Stimulated activated CD4-positive, alpha-beta T cell treated with anti-CD3 and anti-CD28 coated beads, Interleukin-1b, Interleukin-23, amount 100 ng/mL, for 48 hours (primary cell): ENCODE measurements at regions not wholly inside any gene's neighbourhood (a gene's known extent, or its start where the extent isn't known, plus 50 kb on each side); places are given as distances from the start of the nearest gene placed in this dataset.
"Not testable (repeated sequence)": the region's sequence is repeated elsewhere in the genome, so short reads cannot be mapped to it uniquely, and the experiment has no call there.

Experiments used
- DNase-seq: peaks from one replicate; pipeline ENCODE4 v3.0.0-alpha.2; 2020

DNA sequence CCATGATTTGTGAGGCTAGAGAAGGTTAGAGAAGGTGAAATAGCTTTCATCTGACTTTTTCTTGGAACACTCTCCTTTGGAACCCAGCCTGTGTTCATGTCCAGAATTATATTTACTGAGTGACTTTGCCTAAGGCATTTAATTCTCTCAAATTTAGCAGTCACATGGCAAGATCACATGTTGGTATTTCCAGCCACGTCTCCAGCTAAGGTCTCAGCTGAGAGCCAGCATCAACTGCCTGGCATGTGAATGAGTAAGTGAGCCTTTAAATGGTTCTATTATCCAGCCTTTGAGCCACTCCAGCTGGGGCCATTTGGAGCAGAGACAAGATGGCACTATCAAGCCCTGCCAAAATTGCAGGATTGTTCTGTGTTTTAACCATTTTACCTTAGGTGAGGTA is 130.2 kb upstream of the SGO1 start:
- DNase-seq, result no peak

DNA sequence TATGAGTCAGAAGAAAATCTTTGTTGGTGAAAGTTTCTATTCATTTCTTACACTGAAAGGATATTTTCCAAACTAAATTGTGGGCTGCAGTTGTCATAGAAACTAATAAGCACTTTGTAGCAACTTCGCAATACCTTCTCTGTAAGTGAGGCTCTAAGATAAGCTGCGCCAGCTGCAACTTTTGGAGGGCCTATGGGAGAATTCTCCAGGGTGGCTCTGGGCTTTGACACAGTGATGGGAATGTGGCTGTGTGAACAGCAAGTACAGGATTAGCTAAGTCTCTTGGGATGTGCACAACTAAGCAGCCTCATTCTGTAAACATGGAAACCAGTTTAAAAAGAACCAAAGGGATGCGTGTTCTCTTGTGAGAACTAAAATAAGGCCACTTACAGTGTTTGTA is 124.6 kb upstream of the SGO1 start:
- no peak for DNase-seq

DNA sequence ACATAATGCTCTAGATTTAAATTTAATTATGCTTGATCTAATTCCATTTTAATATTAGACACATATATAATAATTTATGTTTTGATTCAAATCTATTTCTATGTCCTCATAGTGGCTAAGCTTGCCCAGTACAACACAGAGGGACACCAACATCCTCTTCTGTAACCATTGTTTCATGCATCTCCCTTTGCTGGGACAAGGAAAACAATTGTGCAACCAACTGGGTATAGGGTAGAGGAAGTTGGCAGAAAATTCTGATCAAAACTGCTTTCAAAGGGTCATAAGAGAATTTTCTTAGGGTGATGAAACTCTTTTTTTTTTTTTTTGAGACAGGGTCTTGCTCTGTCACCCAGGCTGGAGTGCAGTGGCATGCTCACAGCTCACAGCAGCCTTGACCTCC is 121.4 kb upstream of the SGO1 start:
- no peak for DNase-seq

DNA sequence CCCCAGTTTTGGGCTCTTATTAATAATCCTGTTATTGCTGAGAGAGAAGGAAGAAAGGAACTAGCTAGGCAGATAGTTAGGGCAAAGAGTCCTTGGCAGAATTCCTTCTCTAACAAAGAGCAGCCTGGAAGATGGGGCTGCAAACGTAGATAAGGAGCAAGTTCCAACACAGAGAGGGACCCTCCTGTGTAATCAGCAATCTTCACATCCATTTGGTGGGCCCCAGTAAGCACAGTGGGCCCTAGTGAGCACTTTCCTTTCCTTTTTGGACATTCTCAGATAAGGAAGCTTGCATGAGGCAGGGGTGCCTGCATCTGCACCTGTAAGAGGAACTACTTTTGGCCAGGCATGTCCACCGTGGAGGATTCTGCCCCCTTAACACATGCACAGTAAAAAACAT is 119.6 kb upstream of the SGO1 start:
- no peak for DNase-seq

DNA sequence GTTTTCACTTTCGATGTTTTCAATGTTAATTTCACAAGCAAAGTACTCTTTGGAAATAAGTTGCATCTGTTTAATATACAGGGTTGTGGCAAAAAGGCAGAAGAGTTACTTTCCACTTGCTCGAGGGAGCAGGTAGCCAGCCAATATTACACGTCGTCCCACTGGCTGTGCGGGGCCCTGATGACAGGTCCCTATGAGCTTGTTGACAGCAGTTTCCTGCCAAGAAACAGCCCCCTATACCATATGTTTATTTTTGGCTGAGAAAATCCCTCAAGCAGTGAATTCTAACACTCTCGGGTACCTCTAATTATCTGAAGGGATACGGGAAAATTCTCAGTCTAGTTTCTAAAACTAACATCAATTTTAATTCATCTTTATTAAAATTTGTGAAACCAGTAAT is 116.8 kb upstream of the SGO1 start:
- no peak for DNase-seq

DNA sequence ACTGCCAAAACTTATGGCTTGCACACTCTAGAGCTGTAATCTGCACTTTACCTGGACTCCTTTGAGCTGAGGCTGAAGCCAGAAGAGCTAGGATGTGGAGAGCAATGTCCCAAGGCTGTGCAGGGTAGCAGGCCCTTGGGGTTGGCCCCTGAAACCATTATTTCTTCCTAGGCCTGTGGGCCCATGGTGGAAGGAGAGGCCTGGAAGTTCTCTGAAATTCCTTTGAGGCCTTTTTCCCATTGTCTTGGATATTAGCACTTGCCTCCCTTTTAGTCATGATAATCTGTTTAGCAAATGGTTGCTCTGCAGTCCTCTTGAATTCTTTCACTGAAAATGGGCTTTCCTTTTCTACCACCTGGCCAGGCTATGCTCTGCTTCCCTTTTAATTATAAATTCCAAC is 102.0 kb upstream of the SGO1 start:
- no peak for DNase-seq

DNA sequence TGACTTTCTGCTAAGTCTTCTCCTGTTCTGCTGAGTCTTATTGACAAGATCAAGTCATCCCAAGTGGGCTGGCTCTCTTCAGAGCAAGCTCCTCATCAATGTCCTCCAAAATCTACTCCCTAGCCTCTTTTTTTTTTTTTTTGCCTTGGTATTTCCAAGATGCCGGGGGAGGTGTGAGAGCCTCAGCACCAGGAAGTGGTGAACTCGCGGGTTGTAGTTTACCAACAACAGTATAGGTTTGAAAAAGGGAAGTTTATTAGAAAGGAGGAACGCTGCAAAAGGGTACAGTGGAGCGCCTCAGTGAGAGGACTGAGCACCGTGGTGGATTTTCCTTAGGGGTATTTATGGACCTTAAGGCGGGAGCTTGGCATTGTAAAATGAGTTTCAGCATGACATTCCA is 94.3 kb upstream of the SGO1 start:
- no peak for DNase-seq

DNA sequence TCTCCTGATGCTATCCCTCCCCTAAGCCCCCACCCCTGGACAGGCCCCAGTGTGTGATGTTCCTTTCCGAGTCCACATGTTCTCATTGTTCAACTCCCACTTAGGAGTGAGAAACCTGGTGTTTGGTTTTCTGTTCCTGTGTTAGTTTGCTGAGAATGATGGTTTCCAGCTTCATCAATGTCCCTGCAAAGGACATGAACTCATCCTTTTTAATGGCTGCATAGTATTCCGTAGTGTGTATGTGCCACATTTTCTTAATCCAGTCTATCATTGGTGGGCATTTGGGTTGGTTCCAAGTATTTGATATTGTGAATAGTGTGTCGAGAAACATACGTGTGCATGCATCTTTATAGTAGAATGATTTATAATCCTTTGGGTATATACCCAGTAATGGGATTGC is 80.0 kb upstream of the SGO1 start:
- not testable (repeated sequence) for DNase-seq

DNA sequence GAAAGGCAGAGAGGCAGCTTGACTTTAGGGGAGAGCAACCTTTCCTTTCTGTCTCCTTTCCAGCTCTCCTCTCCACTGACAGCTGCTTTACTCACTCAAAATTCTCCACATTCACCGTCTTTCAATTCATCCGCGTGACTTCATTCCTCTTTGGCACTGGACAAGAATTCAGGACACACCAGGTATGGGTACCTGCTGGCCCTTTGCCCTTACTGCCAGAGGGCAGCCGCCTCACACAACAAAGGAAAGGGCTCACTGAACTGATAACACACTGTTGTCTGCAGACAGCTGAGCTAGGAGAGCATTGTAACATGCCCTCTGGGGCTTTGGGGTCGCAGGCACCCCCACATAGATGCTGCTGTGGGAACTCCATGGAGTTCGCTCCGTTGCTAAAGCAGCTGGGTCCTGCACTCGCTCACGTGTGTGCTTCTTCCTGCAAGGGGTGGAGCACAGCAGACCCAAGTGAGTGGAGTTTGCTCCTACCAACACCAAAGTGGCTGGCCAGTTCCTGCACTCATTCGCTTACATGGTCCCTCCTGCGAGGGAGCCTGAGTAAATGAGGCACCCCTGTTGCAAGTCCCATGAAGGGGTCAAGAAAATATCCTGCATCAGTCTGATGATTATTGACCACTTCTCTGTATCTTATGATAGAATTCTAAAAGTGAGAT is 79.0 kb upstream of the SGO1 start:
- DNase-seq, result no peak

DNA sequence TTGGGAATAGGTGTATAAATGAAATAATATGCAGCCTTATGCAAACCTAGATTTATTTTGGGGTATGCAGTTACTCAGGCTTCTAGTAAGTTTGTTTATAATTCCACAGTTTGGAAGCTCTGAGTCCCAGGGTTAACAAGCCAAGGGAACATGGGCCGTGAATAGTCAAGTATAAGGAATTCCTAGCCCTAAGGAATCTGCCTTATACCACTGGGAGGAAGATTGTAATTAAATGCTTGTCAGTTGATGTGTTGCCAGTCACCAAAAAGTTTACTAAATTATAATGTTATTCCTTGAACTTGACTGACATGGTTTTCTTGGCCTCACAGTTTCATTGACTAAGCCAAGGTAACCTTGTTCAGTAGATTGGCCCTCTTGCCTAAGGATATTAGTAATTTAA is 72.4 kb upstream of the SGO1 start:
- no peak for DNase-seq

DNA sequence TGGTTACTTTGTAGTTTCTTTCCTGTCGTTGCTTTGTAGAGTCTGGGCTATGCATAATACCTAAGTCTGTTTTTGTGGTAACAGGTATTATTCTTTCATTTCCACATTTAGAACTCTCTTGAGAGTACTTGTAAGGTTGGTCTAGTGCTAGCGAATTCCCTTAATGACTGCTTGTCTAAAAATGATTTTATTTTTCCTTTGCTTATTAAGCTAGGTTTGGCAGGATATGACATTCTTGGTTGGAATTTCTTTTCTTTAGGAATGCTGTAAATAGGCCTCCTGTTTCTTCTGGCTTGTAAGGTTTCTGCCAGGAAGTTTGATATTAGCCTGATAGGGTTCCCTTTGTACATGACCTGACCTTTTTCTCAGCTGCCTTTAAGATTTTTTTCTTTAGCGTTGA is 70.1 kb upstream of the SGO1 start:
- no peak for DNase-seq

DNA sequence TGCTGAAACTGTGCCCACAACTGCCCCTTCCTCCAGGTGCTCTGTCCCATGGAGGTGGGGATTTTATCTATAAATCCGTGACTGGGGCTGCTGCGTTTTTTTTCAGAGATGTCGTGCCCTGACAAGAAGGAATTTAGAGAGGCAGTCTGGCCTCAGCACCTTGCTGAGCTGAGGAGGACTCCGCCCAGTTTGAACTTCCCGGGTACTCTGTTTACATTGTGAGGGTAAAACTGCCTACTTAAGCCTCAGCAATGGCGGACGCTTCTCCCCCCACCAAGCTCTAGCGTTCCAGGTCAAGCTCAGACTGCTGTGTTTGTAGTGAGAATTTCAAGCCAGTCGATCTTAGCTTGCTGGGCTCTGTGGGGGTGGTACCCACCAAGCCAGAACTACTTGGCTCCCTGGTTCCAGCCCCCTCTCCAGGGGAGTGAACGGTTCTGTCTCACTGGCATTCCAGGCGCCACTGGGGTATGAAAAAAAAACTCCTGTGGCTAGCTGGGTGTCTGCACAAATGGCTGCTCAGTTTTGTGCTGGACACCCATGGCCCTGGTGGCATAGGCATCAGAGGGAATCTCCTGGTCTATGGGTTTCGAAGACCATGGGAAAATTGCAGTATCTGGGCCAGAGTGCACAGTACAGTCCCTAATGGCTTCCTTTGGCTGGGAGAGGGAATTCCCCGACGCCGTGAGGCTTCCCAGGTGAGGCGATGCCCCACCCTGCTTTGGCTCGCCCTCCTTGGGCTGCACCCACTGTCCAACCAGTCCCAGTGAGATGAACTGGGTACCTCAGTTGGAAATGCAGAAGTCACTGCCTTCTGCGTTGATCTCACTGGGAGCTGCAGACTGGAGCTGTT is 68.5 kb upstream of the SGO1 start:
- DNase-seq, result no peak

DNA sequence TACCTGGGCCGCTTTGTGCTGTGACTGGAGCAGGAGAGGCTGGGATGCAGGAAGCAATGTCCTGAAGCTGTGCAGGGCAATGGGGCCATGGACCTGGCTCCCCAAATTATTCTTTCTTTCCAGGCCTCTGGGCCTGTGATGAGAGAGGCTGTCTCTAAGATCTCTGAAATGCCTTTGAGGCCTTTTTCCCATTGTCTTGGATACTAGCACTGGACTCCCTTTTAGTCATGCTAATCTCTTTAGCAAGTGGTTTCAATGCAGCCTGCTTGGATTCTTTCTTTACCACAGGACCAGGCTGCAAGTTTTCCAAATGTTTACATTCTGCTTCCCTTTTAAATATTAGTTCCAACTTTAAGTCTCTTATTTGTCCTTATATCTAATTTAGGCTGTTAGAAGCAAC is 64.8 kb upstream of the SGO1 start:
- DNase-seq, result no peak

DNA sequence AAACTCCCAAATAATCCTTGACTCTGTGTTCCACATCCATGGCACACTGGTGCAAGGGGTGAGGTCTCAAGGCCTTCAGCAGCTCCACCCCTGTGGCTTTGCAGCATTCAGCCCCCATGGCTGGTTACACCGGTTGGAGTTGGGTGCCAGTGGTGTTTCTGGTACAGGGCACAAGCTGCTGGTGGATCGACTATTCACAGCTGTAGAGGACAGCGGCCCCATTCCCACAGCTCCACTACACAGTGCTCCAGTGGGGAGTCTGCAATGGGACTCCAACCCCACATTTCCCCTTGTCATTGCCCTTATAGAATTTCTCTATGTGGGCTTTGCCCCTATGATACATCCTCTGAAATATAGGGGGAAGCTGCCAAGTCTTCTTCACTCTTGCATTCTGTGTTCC is 64.3 kb upstream of the SGO1 start:
- DNase-seq, result no peak

DNA sequence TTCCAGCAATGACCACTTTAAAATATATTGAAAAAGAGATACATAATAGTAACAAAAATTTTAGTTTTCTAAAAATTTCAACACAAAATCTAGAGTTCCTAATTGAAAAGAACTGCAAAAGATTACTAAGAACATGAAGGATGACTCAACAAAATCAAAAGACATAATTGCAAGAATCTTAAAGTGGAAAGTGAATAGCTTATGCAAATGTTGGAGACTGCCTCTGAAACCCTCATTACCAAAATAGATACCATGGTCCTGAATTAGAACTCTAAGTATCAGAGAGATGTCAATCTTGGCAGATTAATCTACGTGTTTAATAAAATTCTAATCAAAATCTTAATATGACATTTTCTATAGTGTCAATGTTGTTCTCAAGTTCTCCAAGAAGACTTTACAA is 60.7 kb upstream of the SGO1 start:
- no peak for DNase-seq

DNA sequence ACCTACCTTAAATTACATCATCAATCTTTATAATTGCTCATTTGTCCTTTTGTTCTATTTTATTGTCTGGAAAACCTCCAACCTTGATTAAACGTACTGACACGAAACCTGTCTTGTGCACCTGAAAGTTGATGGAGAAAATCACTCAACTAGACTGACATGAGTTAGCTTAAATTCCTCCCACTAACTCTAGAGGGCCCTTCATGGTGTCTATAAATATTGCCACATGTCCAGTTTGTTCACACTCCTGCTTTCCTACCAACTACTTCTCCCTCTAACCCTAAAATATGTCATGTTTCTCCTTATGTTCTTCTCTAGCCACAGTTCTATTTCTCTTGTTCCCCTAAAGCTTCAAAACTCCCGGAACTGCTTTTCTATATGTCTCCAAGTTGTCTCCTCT is 59.8 kb upstream of the SGO1 start:
- DNase-seq, result no peak

DNA sequence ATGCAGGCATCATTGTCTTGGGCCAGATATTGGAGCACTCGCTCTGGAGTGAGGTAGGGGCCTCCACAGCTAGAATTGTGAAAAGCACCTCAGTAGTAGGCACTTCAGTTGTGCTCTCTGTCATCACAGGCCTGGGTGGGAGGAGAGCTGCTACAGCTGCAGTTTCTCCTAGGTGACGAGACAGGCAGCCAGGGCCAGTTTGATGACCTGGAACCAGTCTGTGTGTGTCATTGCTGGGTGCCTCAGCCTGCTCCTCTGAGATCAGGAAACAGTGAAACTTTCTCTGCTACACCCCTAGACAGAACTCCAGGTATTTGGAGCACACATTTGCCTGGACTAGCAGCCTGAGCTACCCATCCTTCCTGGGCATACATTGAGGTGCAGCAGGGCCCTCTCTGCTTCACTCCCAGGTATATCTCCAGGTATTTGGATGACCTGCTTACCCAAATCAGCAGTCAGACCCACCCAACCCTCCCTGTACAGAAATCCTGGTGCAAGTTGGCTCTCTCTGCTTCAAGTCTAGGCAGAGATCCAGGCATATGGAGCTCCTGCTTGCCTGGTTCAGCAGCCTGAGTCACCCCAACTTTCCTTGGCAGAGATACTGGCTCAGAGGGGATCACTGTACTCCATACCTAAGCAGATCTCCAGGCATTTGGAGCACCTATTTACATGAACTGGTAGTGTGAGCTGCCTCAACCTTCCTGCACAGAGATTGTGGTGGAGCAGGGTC is 54.3 kb upstream of the SGO1 start:
- no peak for DNase-seq

DNA sequence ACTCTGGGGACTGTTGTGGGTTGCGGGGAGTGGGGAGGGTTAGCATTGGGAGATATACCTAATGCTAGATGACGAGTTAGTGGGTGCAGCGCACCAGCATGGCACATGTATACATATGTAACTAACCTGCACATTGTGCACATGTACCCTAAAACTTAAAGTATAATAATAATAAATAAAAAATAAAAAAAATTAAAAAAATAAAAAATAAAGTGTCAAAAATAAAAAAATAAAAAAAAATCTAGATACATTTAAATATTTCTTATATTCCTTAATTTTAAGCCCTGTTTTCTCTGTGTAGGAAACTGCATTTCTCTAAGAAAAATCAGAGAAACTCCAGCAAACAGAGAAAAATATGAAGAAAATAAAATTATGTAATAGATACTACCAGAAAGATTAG is 52.2 kb upstream of the SGO1 start:
- not testable (repeated sequence) for DNase-seq

DNA sequence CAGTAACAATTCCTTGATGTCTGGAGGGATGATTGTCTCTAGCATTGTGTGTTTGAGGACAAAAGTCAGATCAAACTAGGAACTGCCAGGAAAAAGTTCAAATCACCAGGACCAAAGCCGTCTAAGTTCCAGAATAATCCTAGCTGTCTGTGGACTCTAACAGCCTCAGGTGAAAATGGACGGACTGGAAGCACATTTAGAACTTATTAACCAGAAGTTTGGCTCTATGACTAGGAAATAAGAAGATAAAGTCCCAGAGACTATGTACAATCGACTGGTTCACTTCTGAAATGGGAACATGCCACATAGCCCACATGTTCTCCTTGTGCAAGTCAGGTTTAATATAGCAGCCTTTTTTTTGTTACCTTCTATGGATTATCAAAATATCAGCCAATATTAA is 50.6 kb upstream of the SGO1 start:
- DNase-seq, result no peak
